Inflammatory macrophage treated with lipopolysaccharide for 4 hours (primary cell): ENCODE measurements at regions not wholly inside any gene's neighbourhood (a gene's known extent, or its start where the extent isn't known, plus 50 kb on each side); places are given as distances from the start of the nearest gene placed in this dataset.
"Not testable (repeated sequence)": the region's sequence is repeated elsewhere in the genome, so short reads cannot be mapped to it uniquely, and the experiment has no call there.

Source experiments
- DNase-seq: peaks from one replicate; pipeline ENCODE4 v3.0.0-alpha.2; 2020

GRCh38 chr12:125515887-125516286 lies 450.7 kb downstream of the AACS start:
- no peak for DNase-seq

GRCh38 chr12:125518074-125518473 lies 452.8 kb downstream of the AACS start:
- no peak for DNase-seq

- DNase-seq = no peak
Observed at GRCh38 chr12:125519026-125519651, 453.9 kb downstream of the AACS start.

GRCh38 chr12:125525879-125526278 lies 460.6 kb downstream of the AACS start:
- no peak for DNase-seq

GRCh38 chr12:125528281-125528680 lies 463.0 kb downstream of the AACS start:
- no peak for DNase-seq

GRCh38 chr12:125530201-125530600 lies 465.0 kb downstream of the AACS start:
- DNase-seq = no peak

- no peak for DNase-seq
Observed at GRCh38 chr12:125530876-125531275, 465.6 kb downstream of the AACS start.

- no peak for DNase-seq
Observed at GRCh38 chr12:125531574-125531973, 466.3 kb downstream of the AACS start.

- peak; percentile 4 for DNase-seq
Observed at GRCh38 chr12:125533434-125534029, 468.3 kb downstream of the AACS start.

GRCh38 chr12:125538401-125539199 lies 473.4 kb downstream of the AACS start:
- no peak for DNase-seq

GRCh38 chr12:125540580-125541204 lies 475.5 kb downstream of the AACS start:
- DNase-seq = no peak

- no peak for DNase-seq
Observed at GRCh38 chr12:125544960-125545359, 479.7 kb downstream of the AACS start.

- DNase-seq = no peak
Observed at GRCh38 chr12:125549171-125549570, 483.9 kb downstream of the AACS start.

- DNase-seq = no peak
Observed at GRCh38 chr12:125549836-125550235, 484.6 kb downstream of the AACS start.

GRCh38 chr12:125552295-125552694 lies 487.1 kb downstream of the AACS start:
- DNase-seq = no peak

- DNase-seq = not testable (repeated sequence)
Observed at GRCh38 chr12:125561008-125561407, 495.8 kb downstream of the AACS start.

- DNase-seq = no peak
Observed at GRCh38 chr12:125564753-125565152, 499.5 kb downstream of the AACS start.

- DNase-seq = no peak
Observed at GRCh38 chr12:125567581-125567980, 502.3 kb downstream of the AACS start.

- DNase-seq = no peak
Observed at GRCh38 chr12:125568306-125568705, 503.1 kb downstream of the AACS start.

- DNase-seq = no peak
Observed at GRCh38 chr12:125573271-125573670, 508.0 kb downstream of the AACS start.

- DNase-seq = no peak
Observed at GRCh38 chr12:125577334-125577733, 512.1 kb downstream of the AACS start.

- no peak for DNase-seq
Observed at GRCh38 chr12:125579916-125580315, 514.7 kb downstream of the AACS start.

GRCh38 chr12:125583071-125583470 lies 517.8 kb downstream of the AACS start:
- DNase-seq = no peak

GRCh38 chr12:125586441-125586840 lies 521.2 kb downstream of the AACS start:
- DNase-seq = no peak
